HG03060 (cell line): ENCODE measurements at regions not wholly inside any gene's neighbourhood (a gene's known extent, or its start where the extent isn't known, plus 50 kb on each side); places are given as distances from the start of the nearest gene placed in this dataset.

Experiments
- ATAC-seq: cut with Tn5 transposase; IDR thresholded peaks from one replicate; pipeline ENCODE4 v1.9.1; 2021; ENCODE audit warnings: low read depth, moderate number of reproducible peaks; ENCODE audit not compliant: unreplicated experiment

DNA sequence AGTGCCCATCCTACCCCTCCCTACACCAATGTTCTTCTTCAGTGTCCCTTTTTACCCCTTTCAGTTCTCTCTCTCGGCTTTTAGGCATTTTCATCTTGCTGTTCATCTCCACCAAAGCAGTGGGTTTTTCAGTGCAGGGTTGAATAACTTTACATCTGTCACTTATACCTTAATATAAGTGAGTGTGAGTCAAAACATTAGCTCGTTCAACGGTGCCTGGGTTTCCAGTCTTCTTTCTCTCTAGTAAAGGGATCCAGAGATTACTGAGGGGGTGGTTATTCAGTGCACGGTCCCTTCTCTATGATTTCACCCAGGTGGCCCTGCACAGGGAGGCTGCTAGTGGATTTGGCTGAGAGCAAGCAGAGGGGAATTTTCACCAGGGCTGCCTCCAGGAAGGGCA, 210.6 kb upstream of the CDH5 start:
- ATAC-seq, result no peak

DNA sequence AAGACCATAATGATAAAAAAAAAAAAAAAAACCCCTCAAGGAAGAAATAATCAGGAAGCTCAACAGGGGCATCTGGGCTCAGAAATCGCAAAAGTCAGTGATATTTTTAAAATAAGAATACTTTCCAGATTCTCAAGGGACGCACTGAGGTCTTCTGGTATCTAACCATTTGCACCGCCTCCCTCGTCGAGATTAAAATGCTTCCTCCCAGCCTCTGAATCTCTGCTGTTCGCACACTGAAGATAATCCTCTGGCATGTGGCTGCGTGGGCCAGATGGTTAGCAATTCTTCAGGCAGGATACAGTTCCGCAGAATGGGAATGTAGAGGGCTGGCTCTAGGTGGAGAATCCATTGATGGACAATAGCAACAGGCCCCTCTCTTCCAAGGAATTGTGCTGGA, 211.7 kb upstream of the CDH5 start:
- ATAC-seq, result no peak

DNA sequence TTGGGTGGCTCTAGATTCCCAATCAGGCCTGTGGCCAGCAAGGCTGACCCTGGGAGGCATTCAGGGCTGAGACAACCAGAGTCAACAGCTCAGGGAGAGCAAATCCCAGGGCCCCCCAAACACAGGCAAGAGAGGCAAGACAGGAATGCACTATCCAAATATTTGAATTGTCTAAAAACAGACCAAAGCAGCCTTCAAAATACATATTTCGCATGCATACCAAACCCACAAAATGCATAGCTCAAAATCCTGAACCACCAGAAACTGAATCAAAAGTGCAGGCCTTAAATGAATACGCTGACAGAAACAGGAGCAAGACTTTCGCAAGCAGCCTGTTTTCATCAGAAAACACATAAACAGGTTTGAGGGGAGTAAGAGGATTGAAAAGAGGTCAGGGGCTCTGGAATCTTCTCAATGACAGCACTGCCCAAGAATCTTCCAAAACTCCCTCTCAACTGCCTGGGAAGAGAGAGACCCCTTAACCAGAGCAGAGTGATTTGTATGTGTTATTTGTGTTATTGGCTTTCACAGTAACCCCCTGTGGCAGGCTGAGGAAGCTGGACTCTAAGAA, 213.6 kb upstream of the CDH5 start:
- no peak for ATAC-seq

DNA sequence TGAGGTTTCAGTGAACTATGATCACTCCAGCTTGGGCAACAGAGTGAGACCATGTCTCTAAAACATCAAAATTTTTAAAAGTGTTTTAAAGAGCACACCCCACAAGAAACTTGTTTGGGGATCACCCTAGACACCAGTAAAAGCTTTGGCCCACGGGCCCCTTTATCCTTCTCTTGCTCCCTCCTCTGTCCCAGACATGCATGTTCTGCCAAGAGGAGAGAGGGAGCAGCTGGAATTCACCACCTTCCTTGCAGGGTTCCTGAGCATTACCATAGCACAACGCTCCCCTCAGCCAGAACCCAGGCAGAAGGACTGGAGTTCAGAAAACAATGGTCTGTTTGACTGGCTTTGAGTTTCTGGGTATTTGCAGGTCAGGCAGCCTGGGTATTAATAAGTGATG, 214.3 kb upstream of the CDH5 start:
- no peak for ATAC-seq

DNA sequence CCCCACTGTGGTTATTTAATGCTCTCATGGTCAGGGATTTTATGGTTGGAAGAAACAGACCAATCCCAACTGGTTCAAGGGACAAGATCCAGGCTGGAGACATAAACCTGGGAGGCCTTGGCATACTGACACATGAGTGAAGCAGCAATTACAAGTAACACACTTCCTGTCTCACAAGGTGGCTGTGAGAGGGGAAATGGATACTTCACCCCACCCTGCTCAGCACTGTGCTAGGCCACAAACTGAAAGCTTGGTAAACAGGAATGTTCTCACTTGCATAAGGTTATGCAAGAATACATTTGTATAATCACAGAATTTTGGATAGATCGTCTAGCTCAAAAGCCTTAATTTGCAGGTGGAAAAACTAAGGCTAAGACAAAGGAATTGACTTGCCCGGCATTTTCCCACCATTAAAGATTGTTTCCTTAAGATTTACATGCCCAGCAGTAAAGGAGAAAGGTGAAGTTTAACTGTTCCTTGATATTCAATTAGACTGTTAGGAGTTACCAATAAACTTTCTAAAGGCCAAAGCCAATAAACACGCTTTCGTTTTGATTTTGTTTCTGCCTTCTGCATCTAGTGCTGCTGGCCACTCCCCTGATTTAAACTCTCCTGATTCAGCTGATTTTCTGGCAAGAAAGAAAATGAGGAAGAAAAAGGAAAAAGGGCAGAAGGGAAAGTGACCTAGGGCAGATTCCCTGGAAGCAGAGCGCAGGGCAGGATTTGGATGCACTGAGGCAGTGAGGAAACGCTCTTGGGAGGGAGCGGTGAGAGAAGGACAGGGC, 215.6 kb upstream of the CDH5 start:
- no peak for ATAC-seq

DNA sequence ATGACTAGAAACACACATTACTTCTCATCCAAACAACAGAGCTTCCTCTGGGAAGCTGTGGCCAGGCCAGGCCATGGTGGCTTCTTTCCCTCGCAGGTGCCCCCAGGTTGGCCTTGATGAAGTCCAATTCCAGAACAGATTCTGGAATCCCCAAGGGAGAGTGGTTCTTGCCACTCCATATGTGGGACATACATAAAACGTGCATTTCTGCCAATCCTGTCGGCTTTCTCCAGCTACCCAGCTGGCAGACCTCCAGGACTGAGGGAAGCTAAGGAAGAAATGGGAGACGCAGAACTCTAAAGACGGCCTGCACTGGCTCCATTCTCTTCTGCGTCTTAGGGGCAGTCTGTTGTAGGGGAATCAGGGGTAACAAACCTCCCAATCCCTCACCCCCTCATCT, 219.2 kb upstream of the CDH5 start:
- ATAC-seq, result no peak

DNA sequence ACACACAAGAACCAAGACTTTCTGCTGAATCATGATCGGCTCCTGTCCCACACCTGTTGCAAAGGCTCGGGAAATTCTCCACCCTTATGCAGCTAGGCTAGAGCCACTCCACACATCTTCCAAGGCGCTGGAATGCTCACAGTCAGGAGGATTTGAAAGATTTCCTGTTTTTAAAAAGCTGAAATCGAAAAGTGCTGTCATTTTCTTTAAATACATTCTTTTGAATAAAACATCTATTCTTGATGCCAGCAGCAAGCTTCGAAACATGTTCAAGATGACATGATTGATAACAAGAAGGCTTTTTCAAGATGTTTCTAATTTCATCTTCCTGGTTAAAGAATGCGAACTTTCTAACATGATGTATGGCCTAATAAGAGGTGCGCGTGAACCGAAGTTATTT, 219.7 kb upstream of the CDH5 start:
- no peak for ATAC-seq

DNA sequence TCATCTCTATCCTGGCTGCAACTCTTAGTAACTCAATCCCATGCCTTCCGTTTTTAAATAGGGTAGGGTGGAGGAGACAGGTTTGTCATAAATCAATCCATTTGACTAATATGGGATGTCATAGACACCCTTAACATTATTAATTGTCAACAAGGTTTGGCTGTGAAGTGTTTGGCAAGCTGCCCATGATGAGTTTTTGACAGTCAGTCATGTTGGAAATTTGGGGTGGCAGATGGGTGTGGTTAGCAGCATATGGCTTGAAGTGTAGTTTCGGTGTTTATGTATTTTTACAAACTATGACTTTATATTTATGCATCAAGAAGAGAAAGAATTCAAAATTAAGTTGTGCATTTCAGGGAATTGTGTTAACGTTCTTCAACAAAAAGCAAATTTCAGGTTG, 221.8 kb upstream of the CDH5 start:
- no peak for ATAC-seq

DNA sequence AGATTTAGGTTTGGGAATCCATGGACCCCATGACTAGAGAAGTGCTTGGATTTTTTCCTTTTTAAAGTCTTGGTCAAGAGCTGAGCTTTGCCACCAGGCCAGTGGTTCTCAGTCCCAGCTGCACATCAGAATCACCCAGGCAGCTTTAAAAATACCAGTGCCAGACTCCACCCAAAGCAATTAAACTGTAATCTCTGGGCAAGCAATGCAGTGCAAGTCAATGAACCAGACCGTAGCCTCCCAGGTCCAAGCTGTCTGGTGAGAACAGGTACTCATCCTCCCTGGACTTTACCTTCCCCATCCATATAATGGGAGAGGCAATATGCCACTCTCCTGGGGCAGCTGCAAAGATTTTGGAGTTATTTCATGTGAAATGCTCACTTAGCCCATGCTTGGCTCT, 223.1 kb upstream of the CDH5 start:
- ATAC-seq, result no peak

DNA sequence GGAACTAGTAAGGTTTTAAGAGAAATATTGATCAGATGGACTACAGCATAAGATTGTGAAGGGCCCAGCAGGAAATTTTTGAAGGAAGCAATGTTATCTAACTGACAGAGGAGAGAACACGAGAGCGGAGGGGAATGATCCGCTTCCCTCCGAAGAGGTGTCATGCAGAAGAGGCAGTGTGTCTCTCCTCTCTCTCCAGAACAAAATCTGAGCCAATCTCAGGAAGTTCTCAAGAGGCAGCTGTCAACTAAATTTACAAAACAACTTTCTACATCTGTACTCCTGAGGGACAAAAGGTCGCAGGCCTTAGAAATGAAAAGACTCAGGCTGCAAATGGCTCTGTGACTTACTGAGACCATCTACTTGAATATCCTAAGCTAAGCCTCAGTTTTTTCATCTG, 224.6 kb upstream of the CDH5 start:
- no peak for ATAC-seq

DNA sequence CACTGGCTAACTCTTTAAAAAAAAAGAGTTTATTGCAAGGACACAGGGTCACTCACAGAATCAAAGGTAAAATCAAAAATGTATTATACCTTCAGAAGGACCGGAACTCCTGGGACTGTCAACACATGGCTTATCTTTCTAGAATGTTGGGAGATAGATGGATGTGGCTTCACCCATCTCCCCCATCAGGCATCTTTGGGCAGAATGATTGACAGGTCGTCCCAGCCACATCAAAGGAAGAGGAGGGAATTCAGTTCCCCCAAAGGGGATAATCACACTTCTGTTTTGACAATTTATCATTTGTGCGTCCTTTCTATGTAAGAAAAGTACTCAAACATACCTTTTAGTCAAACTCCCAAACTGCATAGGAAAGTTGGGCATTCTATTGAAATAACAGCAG, 228.6 kb upstream of the CDH5 start:
- ATAC-seq, result no peak

DNA sequence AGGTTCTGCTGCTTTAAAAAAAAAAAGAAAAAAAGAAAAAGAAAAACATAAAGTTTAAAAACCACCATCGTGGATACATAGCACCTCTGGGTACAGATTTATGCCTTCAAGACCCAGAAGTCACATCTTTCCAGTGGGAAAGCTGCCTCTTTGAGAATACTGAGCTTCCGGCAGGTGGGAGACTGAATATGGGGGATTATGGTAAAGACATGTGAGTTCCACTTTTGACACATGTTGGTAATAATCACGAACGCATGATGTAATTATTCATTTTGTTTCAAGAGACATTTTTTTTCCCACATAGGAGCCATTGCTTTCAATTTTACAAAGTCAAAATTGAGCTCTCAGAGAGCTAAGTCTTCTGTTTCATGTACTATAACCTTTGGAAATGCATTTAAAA, 229.7 kb upstream of the CDH5 start:
- no peak for ATAC-seq

DNA sequence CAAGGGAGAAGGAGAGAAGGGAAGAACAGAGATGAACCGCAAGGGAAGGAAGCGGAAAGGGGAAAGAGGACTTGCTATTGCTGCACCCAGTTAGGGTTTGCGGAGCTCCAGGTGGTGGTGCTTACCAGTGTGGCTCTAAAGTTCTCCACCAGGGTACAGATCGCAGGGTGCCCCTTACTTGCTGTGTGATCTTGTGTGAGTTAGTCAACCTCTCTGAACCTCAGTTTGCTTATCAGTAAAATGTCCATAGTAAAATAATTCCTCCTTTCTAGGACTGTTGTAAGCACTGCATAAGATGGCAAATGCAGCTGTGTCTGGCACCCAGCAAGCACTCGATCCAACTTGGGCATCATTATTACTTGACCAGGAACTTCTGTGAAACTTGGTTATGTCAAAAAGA, 230.7 kb upstream of the CDH5 start:
- no peak for ATAC-seq

DNA sequence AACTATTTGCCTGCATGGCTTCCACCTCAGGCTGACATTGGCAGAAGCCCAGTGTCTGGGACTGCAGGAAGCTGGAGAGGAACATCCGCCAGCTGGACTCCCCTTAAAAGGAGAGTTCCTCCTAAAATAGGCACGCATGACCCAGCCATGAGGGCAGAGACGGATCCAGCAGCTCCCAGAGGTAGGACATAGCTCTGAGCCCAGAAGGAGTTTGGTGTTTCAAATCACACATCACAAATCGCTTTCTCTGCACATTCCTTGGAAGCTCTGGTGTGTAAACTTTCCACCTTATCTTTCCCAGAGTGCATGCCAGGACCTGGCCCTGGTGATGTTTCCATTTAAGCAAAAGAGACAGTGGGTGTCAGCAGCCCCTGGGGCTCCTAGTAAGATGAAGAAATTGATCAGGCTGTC, 231.1 kb upstream of the CDH5 start:
- ATAC-seq, result no peak

DNA sequence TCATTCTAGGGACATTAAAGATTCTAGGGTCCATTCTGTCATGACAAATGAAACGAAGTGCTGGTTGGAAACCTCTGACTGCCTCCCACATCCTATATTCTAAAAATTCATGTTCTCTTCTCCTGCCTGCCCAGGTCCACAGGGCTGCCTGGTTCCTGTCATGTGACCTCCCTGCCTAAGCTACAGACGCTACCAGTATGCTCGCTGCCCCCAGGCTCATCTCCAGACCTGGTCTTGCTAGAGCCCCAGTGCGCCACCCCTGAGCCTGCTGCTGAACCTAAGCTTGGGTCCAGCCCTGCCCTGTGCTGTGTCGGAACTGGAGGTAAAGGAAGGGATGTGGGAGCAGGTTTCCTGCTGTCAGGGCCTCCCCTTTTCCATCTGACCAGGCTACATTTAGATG, 231.6 kb upstream of the CDH5 start:
- no peak for ATAC-seq

DNA sequence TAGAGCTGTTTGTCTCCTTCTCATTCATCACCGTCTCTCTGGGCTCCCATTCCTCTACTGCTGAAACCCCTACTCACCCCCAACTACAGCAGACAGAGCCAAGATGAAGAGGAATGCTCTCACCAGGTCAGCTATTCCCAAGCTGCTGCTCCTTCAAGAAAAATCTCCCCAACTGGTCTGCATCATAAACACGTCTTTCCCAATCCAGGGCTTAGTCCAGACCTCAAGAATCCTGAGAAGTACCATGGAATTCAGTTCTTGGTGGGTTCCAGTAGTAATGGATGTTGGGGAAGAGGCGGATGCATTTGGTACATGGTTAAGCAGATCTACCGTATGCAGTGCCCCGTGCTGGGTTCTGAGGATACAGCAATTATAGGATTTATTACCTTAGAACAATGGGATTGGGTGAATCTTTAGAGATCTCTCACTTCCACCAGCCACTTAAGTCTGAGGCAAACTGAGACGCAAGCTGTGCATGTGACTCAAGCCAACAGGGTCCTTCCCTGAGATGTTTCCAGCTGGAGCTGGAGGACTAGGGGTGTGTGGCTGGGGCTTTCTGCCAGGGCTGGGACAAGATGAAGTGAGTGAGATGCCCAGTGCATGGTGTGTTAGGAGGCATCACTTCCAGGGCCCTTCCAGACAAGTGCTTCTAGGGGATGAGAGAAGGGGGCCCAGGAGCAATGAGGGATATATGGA, 232.7 kb upstream of the CDH5 start:
- ATAC-seq, result no peak

DNA sequence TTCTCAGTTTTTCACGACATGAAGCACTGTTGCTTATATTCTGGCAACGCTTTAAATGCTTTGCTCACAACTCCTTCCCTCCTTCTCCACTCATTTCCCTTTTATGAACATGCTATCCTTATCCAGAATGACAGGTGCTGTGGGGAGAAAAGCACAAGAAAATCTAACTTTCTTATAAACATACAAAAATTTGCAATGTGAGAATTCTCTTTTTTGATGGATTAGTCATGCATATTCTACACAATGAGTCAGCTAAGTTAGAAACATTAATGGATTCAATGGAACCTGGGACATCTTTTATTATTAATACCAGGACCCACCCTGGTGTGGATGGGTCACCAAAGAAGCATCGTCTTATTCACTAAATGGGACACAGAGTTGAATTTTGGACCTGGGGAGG, 234.6 kb upstream of the CDH5 start:
- no peak for ATAC-seq

DNA sequence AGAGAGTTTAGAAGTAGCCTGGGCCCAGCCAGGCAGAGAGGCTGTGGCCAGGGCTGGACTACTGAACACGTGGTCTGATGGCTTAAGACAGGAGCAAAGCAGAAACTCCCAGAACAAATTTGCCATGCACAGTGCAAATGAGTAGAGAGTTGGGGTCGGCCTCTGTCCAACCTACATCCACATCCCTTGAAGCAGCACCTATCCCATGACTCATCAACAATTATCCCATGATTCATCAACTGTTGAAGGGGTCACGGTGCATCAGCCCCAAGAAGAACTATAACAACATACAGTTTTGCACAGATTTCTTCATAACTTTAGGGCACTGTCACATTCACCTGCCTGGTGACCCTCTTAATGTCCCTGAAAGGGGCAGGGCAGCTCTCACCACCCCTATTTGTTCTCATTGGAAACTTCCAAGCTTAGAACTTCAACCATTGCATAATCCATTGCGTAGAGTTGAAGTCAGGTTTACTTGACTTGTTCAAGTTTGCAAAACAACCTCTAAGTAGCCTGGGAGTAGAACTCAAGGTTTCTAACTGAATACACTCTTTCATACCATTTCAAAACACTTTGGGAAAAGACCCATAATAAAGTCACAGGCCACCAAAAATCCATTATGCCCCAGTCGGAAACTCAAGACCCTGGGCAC, 235.2 kb upstream of the CDH5 start:
- ATAC-seq, result no peak

DNA sequence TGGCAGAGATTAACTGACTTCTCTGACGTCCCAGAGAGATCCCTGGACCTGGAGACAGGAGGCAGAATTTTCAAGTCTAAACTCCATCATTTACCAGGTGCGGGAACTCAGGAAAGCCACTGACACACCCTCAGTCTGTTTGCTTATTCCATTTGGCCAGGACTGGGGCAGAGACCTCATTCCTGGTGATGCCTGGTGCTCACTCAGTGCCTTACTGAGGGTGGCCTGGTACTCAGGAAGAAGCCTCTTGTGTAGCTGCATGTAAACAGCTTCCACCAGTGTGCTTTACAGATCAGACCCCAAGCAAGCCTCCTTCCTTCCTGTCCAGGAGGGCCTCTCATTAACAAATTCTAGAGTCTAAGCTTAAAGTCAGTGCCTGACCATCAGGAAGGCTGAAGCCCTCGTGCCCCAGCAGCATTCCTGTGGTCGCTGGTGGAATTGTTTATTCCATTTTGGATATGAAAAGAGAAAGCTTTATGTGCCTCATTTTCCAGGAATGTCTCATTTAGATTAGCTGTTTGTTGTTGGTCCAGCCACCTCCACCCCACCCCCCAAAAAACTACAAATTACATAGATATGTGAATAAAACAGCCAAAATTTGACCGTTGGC, 236.1 kb upstream of the CDH5 start:
- ATAC-seq, result no peak

DNA sequence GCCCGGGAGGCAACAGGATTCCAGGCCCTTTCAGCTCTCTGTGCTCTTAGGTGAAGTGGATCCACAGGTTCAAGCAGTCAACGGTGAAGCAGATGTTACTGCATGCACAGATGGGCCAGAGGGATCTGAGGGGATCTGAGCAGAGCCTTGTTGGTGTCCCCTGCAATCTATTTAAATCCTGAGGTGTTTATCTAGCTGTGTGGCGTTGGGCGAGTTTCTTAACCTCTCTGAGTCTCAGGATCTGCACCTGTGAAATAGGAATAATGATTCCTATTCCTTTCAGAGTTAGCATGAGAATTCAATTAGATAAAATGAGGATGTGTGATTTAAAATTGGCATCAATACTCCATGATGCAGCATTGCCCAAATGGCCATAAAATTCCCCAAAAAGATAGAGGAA, 237.3 kb upstream of the CDH5 start:
- no peak for ATAC-seq

DNA sequence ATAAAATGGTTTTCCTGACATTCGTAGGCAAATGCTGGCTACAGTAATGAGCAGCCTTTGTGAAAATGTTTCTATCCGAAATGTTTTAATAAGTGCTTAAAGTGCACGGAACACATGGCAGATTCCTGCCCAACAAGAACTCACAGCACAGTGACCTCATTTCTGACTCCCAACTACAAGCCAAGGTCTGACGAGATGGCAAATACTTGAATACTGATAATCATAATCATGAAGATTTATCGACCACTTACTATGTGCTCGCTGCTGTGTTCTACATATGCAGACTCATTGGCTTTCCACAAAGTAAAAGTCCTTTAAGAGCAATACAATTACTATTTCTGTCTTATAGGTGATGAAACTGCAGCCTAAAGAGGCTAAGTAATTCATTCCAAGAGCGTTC, 238.1 kb upstream of the CDH5 start:
- ATAC-seq, result no peak
